GM21360 (cell line): ENCODE measurements at regions not wholly inside any gene's neighbourhood (a gene's known extent, or its start where the extent isn't known, plus 50 kb on each side); places are given as distances from the start of the nearest gene placed in this dataset.

Source experiments
- ATAC-seq: cut with Tn5 transposase; IDR thresholded peaks from one replicate; pipeline ENCODE4 v1.9.1; 2021; ENCODE audit warnings: mild to moderate bottlenecking, moderate library complexity; ENCODE audit not compliant: unreplicated experiment

GRCh38 chrX:14194711-14195110 is 165.0 kb upstream of the GEMIN8 start:
- ATAC-seq: no peak

GRCh38 chrX:14193547-14193946 is 163.9 kb upstream of the GEMIN8 start:
- ATAC-seq: no peak

- ATAC-seq: no peak
These were observed 144.2 kb upstream of the GEMIN8 start for GRCh38 chrX:14173873-14174272.

GRCh38 chrX:14164828-14165227 is 135.1 kb upstream of the GEMIN8 start:
- no peak for ATAC-seq

- no peak for ATAC-seq
These were observed 95.8 kb upstream of the GEMIN8 start for GRCh38 chrX:14125462-14125861.

- ATAC-seq: no peak
These were observed 94.9 kb upstream of the GEMIN8 start for GRCh38 chrX:14124562-14124961.

GRCh38 chrX:14095702-14096101 is 66.0 kb upstream of the GEMIN8 start:
- ATAC-seq: peak; percentile 92

GRCh38 chrX:14094191-14094590 is 64.5 kb upstream of the GEMIN8 start:
- ATAC-seq: no peak

- no peak for ATAC-seq
These were observed 54.8 kb upstream of the GEMIN8 start for GRCh38 chrX:14084466-14084865.

GRCh38 chrX:14083783-14084182 is 54.1 kb upstream of the GEMIN8 start:
- no peak for ATAC-seq

- no peak for ATAC-seq
These were observed 50.3 kb upstream of the GEMIN8 start for GRCh38 chrX:14079891-14080430.
